Brain microvascular endothelial cell (primary cell): ENCODE measurements at regions not wholly inside any gene's neighbourhood (a gene's known extent, or its start where the extent isn't known, plus 50 kb on each side); places are given as distances from the start of the nearest gene placed in this dataset.
A peak's percentile ranks its signal among the peaks of the same experiment; 100 is the strongest.

Experiments
- DNase-seq: peaks from one replicate; pipeline ENCODE4 v3.0.0-alpha.2; 2020
- H3K27ac ChIP-seq: fragments of 250-450 bp; sonication (Bioruptor Pico); 2 replicates; pipeline ENCODE4 v1.5.1; 2020; ENCODE audit warnings: mild to moderate bottlenecking, moderate library complexity
- H3K27me3 ChIP-seq: fragments of 250-450 bp; sonication (Bioruptor Pico); replicated peaks from 2 replicates; pipeline ENCODE4 v1.5.1; 2020; ENCODE audit warnings: mild to moderate bottlenecking
- H3K36me3 ChIP-seq: fragments of 250-450 bp; sonication (Bioruptor Pico); replicated peaks from 2 replicates; pipeline ENCODE4 v1.5.1; 2020; ENCODE audit warnings: mild to moderate bottlenecking
- H3K4me3 ChIP-seq: 2 replicates; pipeline ENCODE4 v1.5.1; 2011; ENCODE audit warnings: low read depth, mild to moderate bottlenecking, control low read depth, low read length, moderate library complexity
- CTCF ChIP-seq: IDR thresholded peaks from 2 replicates; pipeline ENCODE4 v1.5.1; 2011; ENCODE audit warnings: low read depth, mild to moderate bottlenecking, moderate library complexity, low read length, control low read depth, inconsistent platforms; ENCODE audit errors: missing control alignments
- in situ Hi-C: cut with HindIII; loops from 2 replicates; pipeline ENCODE4 v1.10.0; 2017; ENCODE audit warnings: low sequenced_read_pairs, low pct_ligation_motif_present

GRCh38 chr1:182185842-182186756, 124.6 kb upstream of the ZNF648 start:
- H3K4me3 ChIP-seq, result no peak overlapping the region
- in situ Hi-C loops, result no loop called here
- no peaks in the 10 kb centered on the region for H3K36me3 ChIP-seq
- DNase-seq, result peak; percentile 3
- no peak for TF ChIP-seq CTCF
- H3K27me3 ChIP-seq, result no peaks in the 10 kb centered on the region
- no peak overlapping the region for H3K27ac ChIP-seq

DNA sequence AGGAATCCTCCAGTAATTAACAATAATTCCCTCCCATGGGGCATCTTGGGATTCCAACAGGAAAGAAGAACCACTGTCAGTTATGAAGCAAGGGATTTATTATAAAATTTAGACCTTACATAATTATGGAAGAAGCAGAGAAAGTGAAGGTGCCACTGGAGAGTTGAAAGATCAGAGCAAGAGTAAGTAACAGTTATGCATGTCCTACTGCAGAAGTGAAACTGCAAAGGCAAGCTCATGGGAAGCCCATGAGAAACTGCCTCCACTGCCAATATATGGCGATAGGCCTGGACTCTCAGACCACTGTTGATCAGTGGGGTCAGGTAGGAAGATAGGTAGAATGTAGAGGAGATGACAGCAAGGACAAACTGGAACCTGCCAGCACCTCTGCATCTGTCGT, 123.6 kb upstream of the ZNF648 start:
- no peaks in the 10 kb centered on the region for H3K36me3 ChIP-seq

DNA sequence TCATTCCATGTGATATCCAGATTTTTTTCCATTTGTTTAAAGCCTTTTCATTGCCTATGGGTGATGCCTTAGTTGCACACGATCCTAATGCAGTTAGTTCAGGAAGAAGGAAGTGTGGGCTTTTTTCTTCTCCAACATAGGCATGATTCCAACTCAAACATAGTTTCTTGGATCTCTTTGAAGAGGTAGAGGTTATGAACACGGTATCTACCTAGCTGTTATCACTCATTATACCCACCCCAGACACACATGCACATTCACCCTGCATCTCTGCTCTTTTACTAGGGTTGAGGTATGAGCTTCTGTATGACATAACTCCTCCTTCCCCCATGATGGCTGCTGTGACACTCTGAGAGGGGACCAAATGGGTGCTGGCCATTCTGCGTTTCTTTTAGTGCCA, 122.1 kb upstream of the ZNF648 start:
- Histone ChIP-seq H3K27me3 (no peaks in the 10 kb centered on the region), H3K4me3 (no peak overlapping the region), H3K36me3 (no peaks in the 10 kb centered on the region), H3K27ac (no peak overlapping the region)
- TF ChIP-seq CTCF, result no peak
- in situ Hi-C loops, result no loop called here
- no peak for DNase-seq

More for the DNA sequence above, 123.6 kb upstream of the ZNF648 start:
- no peak for DNase-seq
- Histone ChIP-seq H3K27ac (no peak overlapping the region), H3K27me3 (no peaks in the 10 kb centered on the region), H3K4me3 (no peak overlapping the region)
- no peak for TF ChIP-seq CTCF
- in situ Hi-C loops, result no loop called here

GRCh38 chr1:182182311-182182710, 120.8 kb upstream of the ZNF648 start:
- Histone ChIP-seq H3K36me3 (no peaks in the 10 kb centered on the region), H3K4me3 (no peak overlapping the region), H3K27me3 (no peaks in the 10 kb centered on the region), H3K27ac (no peak overlapping the region)
- in situ Hi-C loops, result no loop called here
- DNase-seq, result no peak
- no peak for TF ChIP-seq CTCF

- Histone ChIP-seq H3K36me3 (no peaks in the 10 kb centered on the region), H3K4me3 (no peak overlapping the region), H3K27me3 (no peaks in the 10 kb centered on the region), H3K27ac (no peak overlapping the region)
- no peak for TF ChIP-seq CTCF
- DNase-seq, result no peak
- in situ Hi-C loops, result no loop called here
Measured at GRCh38 chr1:182181167-182181572, 119.7 kb upstream of the ZNF648 start.
